ENCODE measurements at regions not wholly inside any gene's neighbourhood (a gene's known extent, or its start where the extent isn't known, plus 50 kb on each side); places are given as distances from the start of the nearest gene placed in this dataset.
A peak's percentile ranks its signal among the peaks of the same experiment; 100 is the strongest.

DNA sequence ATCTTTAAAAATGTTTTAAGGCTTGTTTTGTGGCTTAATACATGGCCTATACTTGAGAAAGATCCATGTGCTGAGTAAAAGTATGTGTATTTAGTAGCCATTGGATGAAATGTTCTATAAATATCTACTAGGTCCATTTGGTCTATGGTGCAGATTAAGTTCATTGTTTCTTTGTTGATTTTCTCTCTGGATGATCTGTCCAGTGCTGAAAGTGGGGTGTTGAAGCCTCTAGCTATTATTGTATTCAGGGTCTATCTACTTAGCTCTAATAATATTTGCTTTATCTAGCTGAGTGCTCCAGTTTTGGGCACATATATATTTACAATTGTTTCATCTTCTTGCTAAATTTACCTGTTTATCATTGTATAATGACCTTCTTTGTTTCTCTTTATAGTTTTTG lies 272.2 kb upstream of the NR4A3 start:
- no peak for ATAC-seq
- Histone ChIP-seq H3K9me3 (ENCODE audit: low read length) (no peaks in the 10 kb centered on the region), H3K27me3 (ENCODE audit: control insufficient read depth in 1 of 2, insufficient read depth in 2 of 2, low read length in 2 of 2) (no peaks in the 10 kb centered on the region), H3K79me2 (ENCODE audit: insufficient read depth, low read length) (no peaks in the 10 kb centered on the region), H4K20me1 (ENCODE audit: insufficient read depth, low read length) (no peaks in the 10 kb centered on the region), H3K36me3 (replicated peaks in 1 of 2; ENCODE audit: control insufficient read depth in 1 of 2, insufficient read depth in 2 of 2, low read length in 2 of 2) (no peaks in the 10 kb centered on the region), H3K9ac (ENCODE audit: insufficient read depth, low read depth, low read length) (no peak overlapping the region), H3K4me2 (ENCODE audit: low read depth, low read length) (no peak overlapping the region), H2AFZ (ENCODE audit: low read length) (no peak overlapping the region), H3K27ac (ENCODE audit: extremely low read length, insufficient read depth, low read length) (no peak overlapping the region), H3K4me1 (ENCODE audit: insufficient read depth, low read length) (no peaks in the 10 kb centered on the region), H3K4me3 (replicated peaks in 1 of 3; ENCODE audit: insufficient read depth in 1 of 3, low read depth in 2 of 3, low read length in 3 of 3) (no peak overlapping the region)
- intact Hi-C loops (cut with micrococcal nuclease; ENCODE audit: unreplicated experiment): no loop called here
- BruUV-seq (replicated peaks): no TSS peak
- CTCF ChIA-PET (ENCODE audit: low intra/inter-chr PET ratio, low total read pairs): no interaction called here
- FAIRE-seq: no peak
- POLR2A ChIA-PET: no interaction called here
- in situ Hi-C loops (cut with HindIII; ENCODE audit: extremely low pct_ligation_motif_present, low pct_unique_long_range_greater_than_20kb): no loop called here
- TF ChIP-seq, protein P1, sequence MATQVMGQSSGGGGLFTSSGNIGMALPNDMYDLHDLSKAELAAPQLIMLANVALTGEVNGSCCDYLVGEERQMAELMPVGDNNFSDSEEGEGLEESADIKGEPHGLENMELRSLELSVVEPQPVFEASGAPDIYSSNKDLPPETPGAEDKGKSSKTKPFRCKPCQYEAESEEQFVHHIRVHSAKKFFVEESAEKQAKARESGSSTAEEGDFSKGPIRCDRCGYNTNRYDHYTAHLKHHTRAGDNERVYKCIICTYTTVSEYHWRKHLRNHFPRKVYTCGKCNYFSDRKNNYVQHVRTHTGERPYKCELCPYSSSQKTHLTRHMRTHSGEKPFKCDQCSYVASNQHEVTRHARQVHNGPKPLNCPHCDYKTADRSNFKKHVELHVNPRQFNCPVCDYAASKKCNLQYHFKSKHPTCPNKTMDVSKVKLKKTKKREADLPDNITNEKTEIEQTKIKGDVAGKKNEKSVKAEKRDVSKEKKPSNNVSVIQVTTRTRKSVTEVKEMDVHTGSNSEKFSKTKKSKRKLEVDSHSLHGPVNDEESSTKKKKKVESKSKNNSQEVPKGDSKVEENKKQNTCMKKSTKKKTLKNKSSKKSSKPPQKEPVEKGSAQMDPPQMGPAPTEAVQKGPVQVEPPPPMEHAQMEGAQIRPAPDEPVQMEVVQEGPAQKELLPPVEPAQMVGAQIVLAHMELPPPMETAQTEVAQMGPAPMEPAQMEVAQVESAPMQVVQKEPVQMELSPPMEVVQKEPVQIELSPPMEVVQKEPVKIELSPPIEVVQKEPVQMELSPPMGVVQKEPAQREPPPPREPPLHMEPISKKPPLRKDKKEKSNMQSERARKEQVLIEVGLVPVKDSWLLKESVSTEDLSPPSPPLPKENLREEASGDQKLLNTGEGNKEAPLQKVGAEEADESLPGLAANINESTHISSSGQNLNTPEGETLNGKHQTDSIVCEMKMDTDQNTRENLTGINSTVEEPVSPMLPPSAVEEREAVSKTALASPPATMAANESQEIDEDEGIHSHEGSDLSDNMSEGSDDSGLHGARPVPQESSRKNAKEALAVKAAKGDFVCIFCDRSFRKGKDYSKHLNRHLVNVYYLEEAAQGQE (IDR thresholded peaks at IDR 0.05; ENCODE audit: borderline replicate concordance in 1 of 2, low read depth in 1 of 2, low read length in 2 of 2): peak in 1 of 2 experiments; percentile 71; a peak in 1 of 4 replicates
- TF ChIP-seq, protein P2, sequence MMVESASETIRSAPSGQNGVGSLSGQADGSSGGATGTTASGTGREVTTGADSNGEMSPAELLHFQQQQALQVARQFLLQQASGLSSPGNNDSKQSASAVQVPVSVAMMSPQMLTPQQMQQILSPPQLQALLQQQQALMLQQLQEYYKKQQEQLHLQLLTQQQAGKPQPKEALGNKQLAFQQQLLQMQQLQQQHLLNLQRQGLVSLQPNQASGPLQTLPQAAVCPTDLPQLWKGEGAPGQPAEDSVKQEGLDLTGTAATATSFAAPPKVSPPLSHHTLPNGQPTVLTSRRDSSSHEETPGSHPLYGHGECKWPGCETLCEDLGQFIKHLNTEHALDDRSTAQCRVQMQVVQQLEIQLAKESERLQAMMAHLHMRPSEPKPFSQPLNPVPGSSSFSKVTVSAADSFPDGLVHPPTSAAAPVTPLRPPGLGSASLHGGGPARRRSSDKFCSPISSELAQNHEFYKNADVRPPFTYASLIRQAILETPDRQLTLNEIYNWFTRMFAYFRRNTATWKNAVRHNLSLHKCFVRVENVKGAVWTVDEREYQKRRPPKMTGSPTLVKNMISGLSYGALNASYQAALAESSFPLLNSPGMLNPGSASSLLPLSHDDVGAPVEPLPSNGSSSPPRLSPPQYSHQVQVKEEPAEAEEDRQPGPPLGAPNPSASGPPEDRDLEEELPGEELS (CRISPR knock-in tag; IDR thresholded peaks at IDR 0.05): no peak
- no peak for TF ChIP-seq KAT2B (IDR thresholded peaks at IDR 0.05; ENCODE audit: borderline replicate concordance, low read depth, low read length)
- TF ChIP-seq SALL2 (CRISPR knock-in tag; IDR thresholded peaks at IDR 0.05): no peak
- DNase-seq (ENCODE audit: low spot score): no peak
